GM19395 (cell line): ENCODE measurements at regions not wholly inside any gene's neighbourhood (a gene's known extent, or its start where the extent isn't known, plus 50 kb on each side); places are given as distances from the start of the nearest gene placed in this dataset.

Source experiments
- ATAC-seq: cut with Tn5 transposase; IDR thresholded peaks from one replicate; pipeline ENCODE4 v1.9.1; 2021; ENCODE audit warnings: mild to moderate bottlenecking, moderate library complexity; ENCODE audit not compliant: unreplicated experiment

- no peak for ATAC-seq
Measured at GRCh38 chr16:18060351-18060750, 276.2 kb downstream of the NPIPA8 start.

GRCh38 chr16:18059577-18059976 lies 277.0 kb downstream of the NPIPA8 start:
- ATAC-seq: no peak

GRCh38 chr16:18059089-18059488 lies 277.4 kb downstream of the NPIPA8 start:
- no peak for ATAC-seq

- ATAC-seq: no peak
Measured at GRCh38 chr16:18055411-18055916, 281.1 kb downstream of the NPIPA8 start.

GRCh38 chr16:18050777-18051176 lies 285.8 kb downstream of the NPIPA8 start:
- no peak for ATAC-seq

- no peak for ATAC-seq
Measured at GRCh38 chr16:18050234-18050633, 286.3 kb downstream of the NPIPA8 start.

- no peak for ATAC-seq
Measured at GRCh38 chr16:18049547-18050133, 286.9 kb downstream of the NPIPA8 start.

GRCh38 chr16:18048853-18049546 lies 287.5 kb downstream of the NPIPA8 start:
- no peak for ATAC-seq

- ATAC-seq: no peak
Measured at GRCh38 chr16:18047761-18048160, 288.8 kb downstream of the NPIPA8 start.

- no peak for ATAC-seq
Measured at GRCh38 chr16:18045356-18045755, 291.2 kb downstream of the NPIPA8 start.

- ATAC-seq: no peak
Measured at GRCh38 chr16:18041864-18042834, 294.4 kb downstream of the NPIPA8 start.

GRCh38 chr16:18039931-18040330 lies 296.6 kb downstream of the NPIPA8 start:
- no peak for ATAC-seq

GRCh38 chr16:18037051-18037450 lies 299.5 kb downstream of the NPIPA8 start:
- ATAC-seq: no peak

- no peak for ATAC-seq
Measured at GRCh38 chr16:18024611-18025010, 311.9 kb downstream of the NPIPA8 start.

GRCh38 chr16:18018376-18018775 lies 318.2 kb downstream of the NPIPA8 start:
- ATAC-seq: no peak

- ATAC-seq: no peak
Measured at GRCh38 chr16:18013863-18014262, 322.7 kb downstream of the NPIPA8 start.

GRCh38 chr16:18008356-18008755 lies 328.2 kb downstream of the NPIPA8 start:
- no peak for ATAC-seq

- ATAC-seq: no peak
Measured at GRCh38 chr16:18003033-18003432, 333.5 kb downstream of the NPIPA8 start.

GRCh38 chr16:17998996-17999395 lies 337.5 kb downstream of the NPIPA8 start:
- no peak for ATAC-seq

GRCh38 chr16:17998550-17998949 lies 338.0 kb downstream of the NPIPA8 start:
- no peak for ATAC-seq

GRCh38 chr16:17994027-17994426 lies 342.5 kb downstream of the NPIPA8 start:
- ATAC-seq: no peak
